IMR-90 (cell line): ENCODE measurements at regions not wholly inside any gene's neighbourhood (a gene's known extent, or its start where the extent isn't known, plus 50 kb on each side); places are given as distances from the start of the nearest gene placed in this dataset.

Experiments used
- ATAC-seq: fragments of 200-7000 bp; cut with Tn5 transposase; 2 replicates; pipeline ENCODE4 v1.9.1; 2020; ENCODE audit warnings: low read depth, mild to moderate bottlenecking, moderate library complexity
- BruUV-seq: library from RNA; stranded (reverse); fragments of 400-500 nt; replicated peaks from 2 replicates; lab custom pipeline; 2021; lab: Mats Ljungman, UMichigan
- CTCF ChIA-PET: fragments of 300-600 bp; formaldehyde crosslinking; extraction: SDS; loops from one replicate; lab custom pipeline; 2021; ENCODE audit warnings: antibody characterized with exemption; lab: Yijun Ruan, JAX
- POLR2A ChIA-PET: fragments of 300-600 bp; sonication (Branson Sonifier 250); formaldehyde crosslinking; loops from one replicate; lab custom pipeline; 2022; ENCODE audit warnings: antibody characterized with exemption; ENCODE audit not compliant: unreplicated experiment; lab: Charles Lee
- DNase-seq: peaks from one replicate; pipeline ENCODE4 v3.0.0; 2013
- H2AFZ ChIP-seq: replicated peaks from 2 replicates; pipeline ENCODE3; 2013; ENCODE audit warnings: low read length, mild to moderate bottlenecking; ENCODE audit not compliant: poor library complexity
- H2AK5ac ChIP-seq: 2 replicates; pipeline ENCODE4 v1.6.1; 2013; ENCODE audit warnings: low read depth, low read length, inconsistent platforms
- H2AK9ac ChIP-seq: replicated peaks from 2 replicates; pipeline ENCODE3; 2013; ENCODE audit warnings: mild to moderate bottlenecking, low read depth, low read length, moderate library complexity; ENCODE audit not compliant: poor library complexity
- H2BK120ac ChIP-seq: 2 replicates; pipeline ENCODE4 v1.6.1; 2013; ENCODE audit warnings: low read depth, low read length, inconsistent platforms
- H2BK15ac ChIP-seq: 3 replicates; pipeline ENCODE4 v1.6.1; 2013; ENCODE audit warnings: low read depth, low read length, inconsistent platforms
- H2BK20ac ChIP-seq: 2 replicates; pipeline ENCODE4 v1.6.1; 2013; ENCODE audit warnings: low read depth, mild to moderate bottlenecking, inconsistent platforms, low read length, moderate library complexity
- H2BK5ac ChIP-seq: 2 replicates; pipeline ENCODE4 v1.6.1; 2013; ENCODE audit warnings: mild to moderate bottlenecking, low read depth, low read length, inconsistent platforms; ENCODE audit not compliant: poor library complexity, severe bottlenecking
- H3K14ac ChIP-seq: replicated peaks from 2 replicates; pipeline ENCODE4 v1.6.1; 2013; ENCODE audit warnings: low read depth, low read length, inconsistent platforms
- H3K18ac ChIP-seq: 2 replicates; pipeline ENCODE4 v1.6.1; 2013; ENCODE audit warnings: low read depth, low read length, control low read depth
- H3K23ac ChIP-seq: 2 replicates; pipeline ENCODE4 v1.6.1; 2013; ENCODE audit warnings: low read depth, low read length, inconsistent platforms
- H3K27ac ChIP-seq: 2 replicates; pipeline ENCODE4 v1.5.1; 2013; ENCODE audit warnings: mild to moderate bottlenecking, control low read depth, low read length; ENCODE audit not compliant: insufficient read depth
- H3K27me3 ChIP-seq: 2 replicates; pipeline ENCODE4 v1.6.1; 2013; ENCODE audit warnings: low read length; ENCODE audit not compliant: control insufficient read depth, insufficient read depth
- H3K36me3 ChIP-seq: 2 replicates; pipeline ENCODE4 v1.6.1; 2013; ENCODE audit warnings: low read length, mixed read lengths; ENCODE audit not compliant: control insufficient read depth, insufficient read depth
- H3K4ac ChIP-seq: 2 replicates; pipeline ENCODE4 v1.6.1; 2013; ENCODE audit warnings: low read depth, low read length, inconsistent platforms
- H3K4me1 ChIP-seq: 2 replicates; pipeline ENCODE4 v1.6.1; 2013; ENCODE audit warnings: low read length, mixed read lengths; ENCODE audit not compliant: control insufficient read depth, insufficient read depth
- H3K4me2 ChIP-seq: 2 replicates; pipeline ENCODE4 v1.6.1; 2013; ENCODE audit warnings: low read depth, mild to moderate bottlenecking, control low read depth, low read length, moderate library complexity
- H3K4me3 ChIP-seq: 2 replicates; pipeline ENCODE4 v1.5.1; 2013; ENCODE audit warnings: low read depth, mild to moderate bottlenecking, control low read depth, low read length, moderate library complexity; ENCODE audit not compliant: insufficient read depth
- H3K56ac ChIP-seq: 2 replicates; pipeline ENCODE4 v1.6.1; 2013; ENCODE audit warnings: low read length, inconsistent platforms; ENCODE audit not compliant: insufficient read depth; ENCODE audit errors: extremely low read depth
- H3K79me1 ChIP-seq, 2 experiments: 2 replicates each; pipeline ENCODE4 v1.6.1; 2013; ENCODE audit warnings: low read length in 2 of 2, inconsistent platforms in 1 of 2, low read depth in 1 of 2
- H3K9ac ChIP-seq: 2 replicates; pipeline ENCODE4 v1.6.1; 2013; ENCODE audit warnings: low read depth, low read length, control low read depth
- H3K9me1 ChIP-seq: 2 replicates; pipeline ENCODE4 v1.6.1; 2013; ENCODE audit warnings: low read length, inconsistent platforms; ENCODE audit not compliant: insufficient read depth
- H3K9me3 ChIP-seq: 2 replicates; pipeline ENCODE4 v1.6.1; 2013; ENCODE audit warnings: low read length; ENCODE audit not compliant: control insufficient read depth, insufficient read depth
- H4K20me1 ChIP-seq: 2 replicates; pipeline ENCODE4 v1.6.1; 2013; ENCODE audit warnings: low read length, inconsistent platforms; ENCODE audit not compliant: insufficient read depth
- H4K5ac ChIP-seq: 2 replicates; pipeline ENCODE4 v1.6.1; 2013; ENCODE audit warnings: mild to moderate bottlenecking, low read depth, low read length, control low read depth
- H4K8ac ChIP-seq, 2 experiments: 2 replicates each; pipeline ENCODE4 v1.6.1; 2013; ENCODE audit warnings: low read depth in 2 of 2, low read length in 2 of 2, control low read depth in 1 of 2, inconsistent platforms in 1 of 2
- H4K91ac ChIP-seq: 2 replicates; pipeline ENCODE4 v1.6.1; 2013; ENCODE audit warnings: low read depth, low read length, inconsistent platforms; ENCODE audit not compliant: insufficient read depth
- CEBPB ChIP-seq: IDR thresholded peaks from 2 replicates; pipeline ENCODE4 v1.6.1; 2012; ENCODE audit warnings: low read depth, low read length, improper control_type of control experiment
- CHD1 ChIP-seq: IDR thresholded peaks from 2 replicates; pipeline ENCODE4 v1.6.1; 2012; ENCODE audit warnings: low read depth, low read length, improper control_type of control experiment
- CTCF ChIP-seq: conservative IDR thresholded peaks from 2 replicates; pipeline ENCODE4 v1.5.1; 2012; ENCODE audit warnings: mild to moderate bottlenecking, low read depth, low read length, improper control_type of control experiment
- ELK1 ChIP-seq: fragments of 150-350 bp; IDR thresholded peaks from 2 replicates; pipeline ENCODE4 v1.6.1; 2016; ENCODE audit warnings: low read depth, mild to moderate bottlenecking, low read length, moderate library complexity, borderline replicate concordance
- POLR2A ChIP-seq: IDR thresholded peaks from 2 replicates; pipeline ENCODE4 v1.6.1; 2012; ENCODE audit warnings: mild to moderate bottlenecking, low read depth, low read length
- RAD21 ChIP-seq: IDR thresholded peaks from 2 replicates; pipeline ENCODE4 v1.6.1; 2012; ENCODE audit warnings: low read length, improper control_type of control experiment
- SMC3 ChIP-seq: fragments of 150-350 bp; IDR thresholded peaks from 2 replicates; pipeline ENCODE4 v1.6.1; 2016; ENCODE audit warnings: low read depth, mild to moderate bottlenecking, antibody characterized with exemption, low read length, moderate library complexity
- USF2 ChIP-seq: fragments of 150-350 bp; IDR thresholded peaks from 2 replicates; pipeline ENCODE4 v1.6.1; 2017; ENCODE audit warnings: mild to moderate bottlenecking, antibody characterized with exemption, low read length, low read depth
- WGBS, 2 experiments: methylation state at CpG; one replicate each; pipeline versions ENCODE4 v1.1.5 to v1.1.7; 2013; ENCODE audit warnings: missing lambda C conversion rate in 2 of 2; ENCODE audit not compliant: insufficient read length in 1 of 2; ENCODE audit errors: extremely low coverage in 2 of 2; 5-methylcytosine and 5-hydroxymethylcytosine counted together
- dilution Hi-C: fragments of 300-500 bp; cut with HindIII; formaldehyde crosslinking; loops from one replicate; pipeline ENCODE4 v1.14.3; 2018; ENCODE audit warnings: low sequenced_read_pairs; ENCODE audit not compliant: unreplicated experiment
- in situ Hi-C: fragments of 300-500 bp; cut with MboI; formaldehyde crosslinking; loops from 3 replicates; pipeline ENCODE4 v1.14.3; 2019; ENCODE audit warnings: low sequenced_read_pairs, inconsistent platforms, mixed read lengths
- intact Hi-C: fragments of 100-400 bp; cut with micrococcal nuclease; formaldehyde crosslinking; loops from 2 replicates; pipeline ENCODE4 v1.10.0; 2022

GRCh38 chr5:125293223-125293622 is 546.8 kb upstream of the ZNF608 start:
- H2BK15ac ChIP-seq: no peak overlapping the region
- BruUV-seq: no TSS peak
- no peak overlapping the region for H3K14ac ChIP-seq
- no peak overlapping the region for H3K18ac ChIP-seq
- no peak overlapping the region for H2BK120ac ChIP-seq
- no peak overlapping the region for H3K4me3 ChIP-seq
- no peak overlapping the region for H4K8ac ChIP-seq
- H3K36me3 ChIP-seq: no peaks in the 10 kb centered on the region
- no peak overlapping the region for H3K23ac ChIP-seq
- H4K20me1 ChIP-seq: no peaks in the 10 kb centered on the region
- dilution Hi-C loops (no loop called here), intact Hi-C loops (no loop called here), in situ Hi-C loops (no loop called here)
- H3K27ac ChIP-seq: no peak overlapping the region
- no peaks in the 10 kb centered on the region for H3K27me3 ChIP-seq
- H3K4me2 ChIP-seq: no peak overlapping the region
- POLR2A ChIA-PET: no interaction called here
- H2AK9ac ChIP-seq: no peak overlapping the region
- DNase-seq: no peak
- H2AK5ac ChIP-seq: no peak overlapping the region
- peaks cover 2% of the 10 kb centered on the region; the same call in 1 of the 2 replicates for H3K4me1 ChIP-seq
- H3K4ac ChIP-seq: no peak overlapping the region
- H4K91ac ChIP-seq: no peak overlapping the region
- no CpG with 5 or more reads among the region's 1 CpG for WGBS, 2 experiments
- no peaks in the 10 kb centered on the region for H3K79me1 ChIP-seq
- no peak overlapping the region for H2BK5ac ChIP-seq
- H3K9ac ChIP-seq: no peak overlapping the region
- H3K56ac ChIP-seq: no peak overlapping the region
- no peak for ATAC-seq
- no peaks in the 10 kb centered on the region for H3K9me3 ChIP-seq
- H3K9me1 ChIP-seq: no peaks in the 10 kb centered on the region
- CTCF ChIA-PET: no interaction called here
- H2BK20ac ChIP-seq: no peak overlapping the region
- no peak overlapping the region for H4K5ac ChIP-seq
- TF ChIP-seq ELK1: no peak
- no peak for TF ChIP-seq POLR2A
- no peak for TF ChIP-seq SMC3
- TF ChIP-seq CHD1: no peak
- no peak for TF ChIP-seq RAD21
- TF ChIP-seq USF2: no peak
- no peak for TF ChIP-seq CEBPB
- no peak for TF ChIP-seq CTCF
- H2AFZ ChIP-seq: no peak overlapping the region
